Type B pancreatic cell (in vitro differentiated cells): ENCODE measurements at regions not wholly inside any gene's neighbourhood (a gene's known extent, or its start where the extent isn't known, plus 50 kb on each side); places are given as distances from the start of the nearest gene placed in this dataset.

Source experiments
- DNase-seq: peaks from one replicate; pipeline ENCODE4 v3.0.0; 2021; ENCODE audit warnings: mixed read lengths; ENCODE audit not compliant: unreplicated experiment; ENCODE audit errors: extremely low spot score
- H3K27ac Mint-ChIP-seq: 2 replicates; pipeline ENCODE4 v1.8.0; 2021; ENCODE audit warnings: mild to moderate bottlenecking, mixed read lengths
- H3K27me3 Mint-ChIP-seq: 2 replicates; pipeline ENCODE4 v1.8.0; 2021; ENCODE audit warnings: mixed read lengths
- H3K36me3 Mint-ChIP-seq: 2 replicates; pipeline ENCODE4 v1.8.0; 2021; ENCODE audit warnings: mixed read lengths
- H3K4me1 Mint-ChIP-seq: one replicate; pipeline ENCODE4 v1.8.0; 2021; ENCODE audit warnings: mixed read lengths; ENCODE audit not compliant: unreplicated experiment
- H3K4me3 Mint-ChIP-seq: 2 replicates; pipeline ENCODE4 v1.8.0; 2021; ENCODE audit warnings: mild to moderate bottlenecking, mixed read lengths
- H3K9me3 Mint-ChIP-seq: 2 replicates; pipeline ENCODE4 v1.8.0; 2021; ENCODE audit warnings: mixed read lengths
- TF ChIP-seq, protein P1 (sequence below): fragments of 200-600 bp; sonication (generic); conservative IDR thresholded peaks from 2 replicates; pipeline ENCODE4 v1.5.0; 2021; ENCODE audit warnings: antibody characterized with exemption, mild to moderate bottlenecking

DNA sequence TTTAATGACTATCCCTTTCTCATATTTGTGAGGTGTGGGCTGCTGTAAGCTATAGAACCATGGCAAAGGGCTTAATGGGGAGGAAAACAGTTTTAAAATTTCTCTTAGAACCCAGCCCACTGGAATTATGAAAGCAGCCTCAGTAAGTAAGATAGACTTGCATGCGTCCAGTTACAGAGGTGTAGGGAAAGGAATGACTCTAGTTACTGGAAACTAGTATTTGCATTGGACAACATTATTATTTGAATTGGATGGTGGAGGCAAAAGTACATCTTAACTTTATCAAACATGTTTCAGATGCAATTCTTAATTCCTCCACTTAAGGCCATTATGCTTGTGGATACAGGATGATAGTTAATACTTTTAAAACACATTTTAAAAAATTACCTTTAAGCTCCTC lies 292.9 kb downstream of the SPRY2 start:
- H3K4me3 Mint-ChIP-seq, result no peak overlapping the region
- TF ChIP-seq, protein P1, sequence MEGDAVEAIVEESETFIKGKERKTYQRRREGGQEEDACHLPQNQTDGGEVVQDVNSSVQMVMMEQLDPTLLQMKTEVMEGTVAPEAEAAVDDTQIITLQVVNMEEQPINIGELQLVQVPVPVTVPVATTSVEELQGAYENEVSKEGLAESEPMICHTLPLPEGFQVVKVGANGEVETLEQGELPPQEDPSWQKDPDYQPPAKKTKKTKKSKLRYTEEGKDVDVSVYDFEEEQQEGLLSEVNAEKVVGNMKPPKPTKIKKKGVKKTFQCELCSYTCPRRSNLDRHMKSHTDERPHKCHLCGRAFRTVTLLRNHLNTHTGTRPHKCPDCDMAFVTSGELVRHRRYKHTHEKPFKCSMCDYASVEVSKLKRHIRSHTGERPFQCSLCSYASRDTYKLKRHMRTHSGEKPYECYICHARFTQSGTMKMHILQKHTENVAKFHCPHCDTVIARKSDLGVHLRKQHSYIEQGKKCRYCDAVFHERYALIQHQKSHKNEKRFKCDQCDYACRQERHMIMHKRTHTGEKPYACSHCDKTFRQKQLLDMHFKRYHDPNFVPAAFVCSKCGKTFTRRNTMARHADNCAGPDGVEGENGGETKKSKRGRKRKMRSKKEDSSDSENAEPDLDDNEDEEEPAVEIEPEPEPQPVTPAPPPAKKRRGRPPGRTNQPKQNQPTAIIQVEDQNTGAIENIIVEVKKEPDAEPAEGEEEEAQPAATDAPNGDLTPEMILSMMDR, result no peak
- no peak for DNase-seq
- peaks cover 16% of the 10 kb centered on the region for H3K4me1 Mint-ChIP-seq
- H3K27me3 Mint-ChIP-seq, result no peaks in the 10 kb centered on the region
- H3K27ac Mint-ChIP-seq, result no peak overlapping the region
- peaks cover 5% of the 10 kb centered on the region for H3K9me3 Mint-ChIP-seq
- H3K36me3 Mint-ChIP-seq, result no peaks in the 10 kb centered on the region

DNA sequence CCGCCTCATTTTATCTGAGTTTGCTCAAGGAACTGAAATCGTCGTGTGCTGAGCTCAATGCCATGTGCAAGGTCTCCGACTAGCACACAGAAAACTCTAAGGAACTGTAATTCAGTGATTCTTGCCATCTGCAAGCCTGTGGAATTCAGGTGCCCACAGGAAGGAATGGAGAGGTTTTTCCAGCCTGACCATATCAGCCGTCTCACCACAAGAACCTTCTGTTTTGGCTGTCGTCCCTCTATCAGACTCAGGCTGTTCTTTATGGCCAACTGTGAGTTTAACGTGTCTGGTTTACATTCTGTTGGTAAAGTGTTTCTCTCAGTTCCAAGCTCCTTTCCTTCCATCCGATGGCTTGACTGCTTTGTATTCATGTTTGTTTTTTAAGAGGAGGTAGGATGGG lies 293.5 kb downstream of the SPRY2 start:
- Mint-ChIP-seq H3K27me3 (no peaks in the 10 kb centered on the region), H3K4me3 (no peak overlapping the region), H3K36me3 (no peaks in the 10 kb centered on the region), H3K9me3 (peaks cover 5% of the 10 kb centered on the region), H3K27ac (no peak overlapping the region), H3K4me1 (peaks cover 16% of the 10 kb centered on the region)
- TF ChIP-seq, protein P1, result no peak
- no peak for DNase-seq

DNA sequence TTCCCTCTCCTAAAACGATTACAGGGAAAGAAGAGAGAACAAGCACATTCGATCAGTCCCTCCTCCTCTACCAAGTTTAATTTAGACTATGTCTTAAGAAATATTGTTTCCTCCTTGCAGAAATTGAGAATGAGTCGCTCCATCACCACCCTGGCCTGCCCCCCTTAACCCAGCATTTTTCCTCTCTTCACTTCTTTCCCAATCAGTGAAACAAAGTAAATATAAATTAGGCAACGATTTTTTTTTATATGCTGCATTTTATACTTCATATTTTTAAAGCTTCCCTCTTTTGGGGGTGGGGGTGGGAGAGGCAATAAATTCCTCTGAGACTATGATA lies 300.0 kb downstream of the SPRY2 start:
- Mint-ChIP-seq H3K4me1 (peaks cover 14% of the 10 kb centered on the region), H3K27me3 (no peaks in the 10 kb centered on the region), H3K4me3 (no peak overlapping the region), H3K27ac (no peak overlapping the region), H3K36me3 (no peaks in the 10 kb centered on the region), H3K9me3 (peaks cover 5% of the 10 kb centered on the region)
- no peak for DNase-seq
- TF ChIP-seq, protein P1, result no peak

DNA sequence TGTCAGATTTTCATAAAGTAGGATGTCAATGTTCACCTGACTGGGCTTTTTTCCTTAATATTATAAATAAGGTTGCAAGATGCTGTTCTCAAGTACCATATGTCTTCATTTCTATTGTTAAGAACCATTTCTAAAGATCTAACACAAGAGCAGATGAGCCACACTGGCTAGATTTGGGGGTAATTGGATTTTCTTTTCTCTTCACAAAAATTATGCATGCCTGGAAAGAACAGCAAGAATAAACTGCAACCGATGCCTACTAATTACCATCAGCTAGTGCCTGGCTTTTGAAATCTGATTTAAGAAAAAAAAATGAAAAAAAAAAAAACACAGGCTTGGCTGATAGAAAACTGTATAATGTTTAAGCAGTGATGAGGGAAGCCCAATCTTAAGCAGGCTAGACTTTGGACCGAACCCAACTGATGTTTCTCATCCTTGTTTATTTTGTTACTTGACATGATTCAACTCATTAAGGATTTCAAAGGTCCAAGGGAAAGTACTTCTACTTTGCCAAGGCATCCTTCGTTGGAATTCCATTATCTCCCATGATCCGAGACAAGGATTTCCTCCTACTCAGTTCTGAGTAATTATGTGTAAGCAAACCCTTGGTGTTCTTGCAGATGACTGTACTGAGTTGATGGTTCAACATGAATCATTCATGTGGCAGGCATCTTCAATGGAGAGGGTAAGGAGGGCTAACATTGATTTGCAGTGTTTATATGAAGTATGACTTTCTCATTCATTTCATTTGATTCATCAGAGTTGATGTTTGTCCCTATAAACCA lies 300.5 kb downstream of the SPRY2 start:
- peaks cover 5% of the 10 kb centered on the region for H3K9me3 Mint-ChIP-seq
- H3K27ac Mint-ChIP-seq, result no peak overlapping the region
- H3K27me3 Mint-ChIP-seq, result no peaks in the 10 kb centered on the region
- no peak for DNase-seq
- peaks cover 14% of the 10 kb centered on the region for H3K4me1 Mint-ChIP-seq
- H3K36me3 Mint-ChIP-seq, result no peaks in the 10 kb centered on the region
- TF ChIP-seq, protein P1, result no peak
- H3K4me3 Mint-ChIP-seq, result no peak overlapping the region

DNA sequence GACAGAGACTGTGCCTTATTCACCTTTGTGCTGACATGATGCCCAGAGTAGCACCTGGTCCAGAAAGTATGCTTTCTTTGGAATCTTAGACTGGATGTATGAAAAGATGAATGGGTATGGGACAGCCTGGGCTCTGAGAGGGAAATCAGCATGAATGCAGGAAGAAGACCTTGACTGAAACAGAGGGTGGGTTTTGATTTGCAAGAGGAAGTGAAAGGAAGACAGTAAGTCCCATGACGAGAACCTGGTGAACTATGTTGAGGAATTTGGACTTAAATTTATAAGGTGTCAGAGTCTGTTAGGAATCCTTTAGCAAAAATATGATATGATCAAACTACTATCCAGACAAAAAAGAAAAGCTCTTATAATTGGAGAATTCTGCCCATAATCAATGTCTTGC lies 301.9 kb downstream of the SPRY2 start:
- Mint-ChIP-seq H3K27me3 (no peaks in the 10 kb centered on the region), H3K27ac (no peak overlapping the region), H3K36me3 (no peaks in the 10 kb centered on the region), H3K4me1 (peaks cover 14% of the 10 kb centered on the region), H3K4me3 (no peak overlapping the region), H3K9me3 (no peaks in the 10 kb centered on the region)
- no peak for DNase-seq
- TF ChIP-seq, protein P1, result no peak

DNA sequence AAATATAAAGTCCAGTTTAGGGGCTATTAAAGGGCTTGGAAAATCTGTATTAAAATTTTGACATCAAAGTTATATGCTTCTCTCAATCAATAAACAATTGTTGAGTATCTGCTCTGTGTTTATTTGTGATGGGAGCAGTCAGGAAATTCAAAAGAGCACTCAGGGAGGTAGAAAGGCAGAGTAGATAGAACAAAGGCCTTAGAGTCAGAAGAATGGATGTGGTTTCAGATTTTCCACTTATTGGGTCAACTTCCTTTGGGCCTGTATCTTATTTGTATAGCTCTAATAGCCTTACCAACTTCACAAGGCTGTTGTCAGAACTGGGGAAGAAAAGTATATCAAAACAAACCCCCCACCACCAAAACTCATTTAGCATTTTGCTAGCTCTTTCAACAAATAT lies 302.6 kb downstream of the SPRY2 start:
- H3K4me1 Mint-ChIP-seq, result peaks cover 14% of the 10 kb centered on the region
- no peaks in the 10 kb centered on the region for H3K9me3 Mint-ChIP-seq
- H3K27ac Mint-ChIP-seq, result no peak overlapping the region
- H3K36me3 Mint-ChIP-seq, result no peaks in the 10 kb centered on the region
- DNase-seq, result no peak
- no peaks in the 10 kb centered on the region for H3K27me3 Mint-ChIP-seq
- H3K4me3 Mint-ChIP-seq, result no peak overlapping the region
- TF ChIP-seq, protein P1, result no peak
